ENCODE measurements at regions not wholly inside any gene's neighbourhood (a gene's known extent, or its start where the extent isn't known, plus 50 kb on each side); places are given as distances from the start of the nearest gene placed in this dataset.

DNA sequence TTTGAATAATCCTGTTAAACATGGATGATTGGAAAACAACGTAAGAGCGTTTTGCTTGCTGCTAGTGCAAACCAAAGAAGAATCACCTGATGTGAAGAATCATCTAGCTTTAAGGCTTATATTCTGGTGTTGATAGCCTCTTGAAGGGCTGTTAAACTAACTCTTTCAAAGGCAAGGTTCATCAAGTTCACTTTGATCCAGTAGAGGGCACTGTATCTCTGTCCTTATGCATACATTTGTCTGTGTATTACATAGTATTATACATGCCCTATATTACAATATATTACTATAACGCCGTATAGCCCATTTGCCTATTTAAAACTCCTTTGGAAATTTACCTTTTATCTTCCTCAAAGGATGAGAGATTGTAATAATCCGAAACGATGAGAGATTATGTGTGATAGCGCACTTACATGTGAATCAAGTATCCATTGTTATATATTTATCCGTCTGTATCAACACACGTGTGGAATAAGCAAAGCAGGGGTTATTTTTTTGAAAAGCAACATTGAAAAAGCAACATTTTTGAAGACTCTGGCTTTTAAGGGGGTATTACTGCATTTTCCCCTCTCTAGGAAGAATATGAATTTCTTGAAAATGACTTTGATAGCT, 50.8 kb upstream of the NRN1 start (continued):
- TF ChIP-seq, protein P1, sequence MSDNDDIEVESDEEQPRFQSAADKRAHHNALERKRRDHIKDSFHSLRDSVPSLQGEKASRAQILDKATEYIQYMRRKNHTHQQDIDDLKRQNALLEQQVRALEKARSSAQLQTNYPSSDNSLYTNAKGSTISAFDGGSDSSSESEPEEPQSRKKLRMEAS (IDR thresholded peaks at IDR 0.05), result 0 out of 2 replicates have a peak, but pooled peaks have one; percentile 23
- TF ChIP-seq EZH2phosphoT487 (IDR thresholded peaks at IDR 0.05; ENCODE audit: borderline replicate concordance), result no peak

Data from HCT116 (cell line).